MCF 10A (cell line): ENCODE measurements at regions not wholly inside any gene's neighbourhood (a gene's known extent, or its start where the extent isn't known, plus 50 kb on each side); places are given as distances from the start of the nearest gene placed in this dataset.
A peak's percentile ranks its signal among the peaks of the same experiment; 100 is the strongest.

Experiments
- BruUV-seq: library from RNA; stranded (reverse); fragments of 400-500 nt; replicated peaks from 2 replicates; lab custom pipeline; 2021; lab: Mats Ljungman, UMichigan
- CTCF ChIA-PET: fragments of 300-600 bp; sonication (Branson Sonifier 250); formaldehyde crosslinking; extraction: SDS; loops from one replicate; lab custom pipeline; 2021; ENCODE audit warnings: antibody characterized with exemption, inconsistent platforms; lab: Yijun Ruan, JAX
- POLR2A ChIA-PET: fragments of 300-600, 350-650 bp; sonication (Branson Sonifier 250); formaldehyde crosslinking; extraction: SDS; loops from one replicate; lab custom pipeline; 2020; ENCODE audit warnings: antibody characterized with exemption, inconsistent platforms; lab: Yijun Ruan, JAX
- DNase-seq: peaks from one replicate; pipeline ENCODE4 v3.0.0-alpha.2; 2018; ENCODE audit not compliant: unreplicated experiment
- H3K27ac Mint-ChIP-seq: one replicate; pipeline ENCODE4 v1.8.0; 2022; ENCODE audit warnings: mild to moderate bottlenecking, low read depth, mixed read lengths; ENCODE audit not compliant: unreplicated experiment
- H3K27me3 Mint-ChIP-seq: one replicate; pipeline ENCODE4 v1.8.0; 2022; ENCODE audit warnings: mixed read lengths; ENCODE audit not compliant: insufficient read depth, unreplicated experiment
- H3K36me3 Mint-ChIP-seq: one replicate; pipeline ENCODE4 v1.8.0; 2022; ENCODE audit warnings: mild to moderate bottlenecking, moderate library complexity, mixed read lengths; ENCODE audit not compliant: insufficient read depth, unreplicated experiment
- H3K4me1 Mint-ChIP-seq: one replicate; pipeline ENCODE4 v1.8.0; 2022; ENCODE audit warnings: mixed read lengths; ENCODE audit not compliant: insufficient read depth, unreplicated experiment
- H3K4me3 Mint-ChIP-seq: one replicate; pipeline ENCODE4 v1.8.0; 2022; ENCODE audit warnings: mild to moderate bottlenecking, moderate library complexity, mixed read lengths; ENCODE audit not compliant: unreplicated experiment
- H3K9me3 Mint-ChIP-seq: one replicate; pipeline ENCODE4 v1.8.0; 2022; ENCODE audit warnings: mixed read lengths; ENCODE audit not compliant: unreplicated experiment
- intact Hi-C: fragments of 100-400 bp; cut with micrococcal nuclease; formaldehyde crosslinking; loops from 2 replicates; pipeline ENCODE4 v1.14.1; 2022
- TF ChIP-seq, protein P1 (sequence below): fragments of 200-600 bp; IDR thresholded peaks from one replicate; pipeline ENCODE4 v1.8.0; 2022; ENCODE audit warnings: antibody characterized with exemption, mild to moderate bottlenecking; ENCODE audit not compliant: unreplicated experiment

GRCh38 chr13:48159401-48159800 lies 64.5 kb upstream of the MED4 start:
- ChIA-PET POLR2A (interaction anchor here (1.0 to 5.9 kb wide), 6 partner anchors 29 to 79 kb away, joined by 3 to 54 read pairs (median 7); no protein-coding TSS in a partner anchor), CTCF (interaction anchor here (0.6 to 0.7 kb wide), 2 partner anchors 221 to 750 kb away, joined by 3 to 4 read pairs; no protein-coding TSS in a partner anchor)
- peaks cover 47% of the 10 kb centered on the region for H3K4me1 Mint-ChIP-seq
- no peaks in the 10 kb centered on the region for H3K27me3 Mint-ChIP-seq
- H3K9me3 Mint-ChIP-seq, result no peaks in the 10 kb centered on the region
- BruUV-seq, result no TSS peak
- H3K4me3 Mint-ChIP-seq, result no peak overlapping the region
- peak overlapping the region; percentile 85 for H3K27ac Mint-ChIP-seq
- intact Hi-C loops, result loop anchor here (5.0 kb wide), 1 partner anchor 53 kb away; no protein-coding TSS in a partner anchor
- H3K36me3 Mint-ChIP-seq, result peaks cover 7% of the 10 kb centered on the region
- DNase-seq, result peak; percentile 36
- TF ChIP-seq, protein P1, sequence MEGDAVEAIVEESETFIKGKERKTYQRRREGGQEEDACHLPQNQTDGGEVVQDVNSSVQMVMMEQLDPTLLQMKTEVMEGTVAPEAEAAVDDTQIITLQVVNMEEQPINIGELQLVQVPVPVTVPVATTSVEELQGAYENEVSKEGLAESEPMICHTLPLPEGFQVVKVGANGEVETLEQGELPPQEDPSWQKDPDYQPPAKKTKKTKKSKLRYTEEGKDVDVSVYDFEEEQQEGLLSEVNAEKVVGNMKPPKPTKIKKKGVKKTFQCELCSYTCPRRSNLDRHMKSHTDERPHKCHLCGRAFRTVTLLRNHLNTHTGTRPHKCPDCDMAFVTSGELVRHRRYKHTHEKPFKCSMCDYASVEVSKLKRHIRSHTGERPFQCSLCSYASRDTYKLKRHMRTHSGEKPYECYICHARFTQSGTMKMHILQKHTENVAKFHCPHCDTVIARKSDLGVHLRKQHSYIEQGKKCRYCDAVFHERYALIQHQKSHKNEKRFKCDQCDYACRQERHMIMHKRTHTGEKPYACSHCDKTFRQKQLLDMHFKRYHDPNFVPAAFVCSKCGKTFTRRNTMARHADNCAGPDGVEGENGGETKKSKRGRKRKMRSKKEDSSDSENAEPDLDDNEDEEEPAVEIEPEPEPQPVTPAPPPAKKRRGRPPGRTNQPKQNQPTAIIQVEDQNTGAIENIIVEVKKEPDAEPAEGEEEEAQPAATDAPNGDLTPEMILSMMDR, result no peak

DNA sequence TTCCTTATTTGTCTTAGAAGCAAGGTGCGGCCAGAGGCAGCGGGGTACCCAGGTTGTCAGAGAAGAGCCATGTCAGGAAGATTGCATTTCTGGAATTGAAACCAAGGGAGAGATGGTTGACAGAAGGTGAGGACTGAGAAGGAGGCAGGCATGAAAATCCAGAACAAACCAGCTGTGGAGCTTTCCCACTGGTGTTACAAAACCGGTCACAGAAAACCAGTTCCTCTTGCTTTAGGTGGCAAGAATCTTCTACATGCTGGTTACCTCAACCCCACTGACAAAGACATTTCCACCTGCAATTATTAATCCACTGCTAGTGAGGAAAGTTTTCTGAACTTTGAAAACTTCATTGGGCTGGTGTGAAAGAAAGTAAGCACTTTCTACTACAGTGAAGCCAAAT lies 64.0 kb upstream of the MED4 start:
- no TSS peak for BruUV-seq
- H3K27ac Mint-ChIP-seq, result peak overlapping the region; percentile 85
- H3K4me3 Mint-ChIP-seq, result no peak overlapping the region
- CTCF ChIA-PET, result interaction anchor here (0.7 kb wide), 1 partner anchor 750 kb away, joined by 3 read pairs; no protein-coding TSS in a partner anchor
- peaks cover 47% of the 10 kb centered on the region for H3K4me1 Mint-ChIP-seq
- DNase-seq, result no peak
- peaks cover 7% of the 10 kb centered on the region for H3K36me3 Mint-ChIP-seq
- intact Hi-C loops, result loop anchor here (5.0 kb wide), 1 partner anchor 53 kb away; no protein-coding TSS in a partner anchor
- TF ChIP-seq, protein P1, result no peak
- POLR2A ChIA-PET, result interaction anchor here (0.6 to 5.9 kb wide), 8 partner anchors 10 to 329 kb away, joined by 3 to 54 read pairs (median 6); partner anchors contain the start of gene ITM2B
- no peaks in the 10 kb centered on the region for H3K9me3 Mint-ChIP-seq
- H3K27me3 Mint-ChIP-seq, result no peaks in the 10 kb centered on the region

DNA sequence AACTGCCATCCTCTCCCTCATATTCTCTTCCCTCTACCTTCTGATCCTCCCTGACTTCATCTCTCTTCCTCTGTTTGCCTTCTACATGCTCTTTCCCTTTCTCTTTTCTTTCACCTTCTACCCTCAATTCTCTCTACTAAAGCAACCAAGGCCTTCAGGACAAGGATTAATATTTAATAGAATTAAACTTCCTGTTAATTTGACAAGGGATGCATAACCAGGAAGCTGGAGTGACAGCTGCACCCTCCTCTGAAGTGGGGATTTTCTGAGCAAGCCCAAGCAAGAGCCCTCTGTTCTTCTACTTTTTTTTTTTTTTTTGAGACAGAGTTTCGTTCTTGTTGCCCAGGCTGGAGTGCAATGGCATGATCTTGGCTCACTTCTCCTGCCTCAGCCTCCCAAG lies 63.4 kb upstream of the MED4 start:
- DNase-seq, result no peak
- peaks cover 7% of the 10 kb centered on the region for H3K36me3 Mint-ChIP-seq
- no peak overlapping the region for H3K4me3 Mint-ChIP-seq
- intact Hi-C loops, result loop anchor here (5.0 kb wide), 1 partner anchor 54 kb away; no protein-coding TSS in a partner anchor
- no TSS peak for BruUV-seq
- no peaks in the 10 kb centered on the region for H3K27me3 Mint-ChIP-seq
- TF ChIP-seq, protein P1, result no peak
- H3K9me3 Mint-ChIP-seq, result no peaks in the 10 kb centered on the region
- ChIA-PET POLR2A (interaction anchor here (0.6 to 5.9 kb wide), 9 partner anchors 11 to 330 kb away, joined by 3 to 54 read pairs (median 4); partner anchors contain the start of gene ITM2B), CTCF (no interaction called here)
- peak overlapping the region; percentile 85 for H3K27ac Mint-ChIP-seq
- peaks cover 47% of the 10 kb centered on the region for H3K4me1 Mint-ChIP-seq

- CTCF ChIA-PET, result interaction anchor here (0.7 to 1.5 kb wide), 2 partner anchors 75 to 79 kb away, joined by 3 read pairs; no protein-coding TSS in a partner anchor
- H3K36me3 Mint-ChIP-seq, result peaks cover 7% of the 10 kb centered on the region
- peak; percentile 69 for DNase-seq
- no peaks in the 10 kb centered on the region for H3K9me3 Mint-ChIP-seq
- no peak overlapping the region for H3K4me3 Mint-ChIP-seq
- H3K27me3 Mint-ChIP-seq, result no peaks in the 10 kb centered on the region
- POLR2A ChIA-PET, result interaction anchor here (0.6 to 5.9 kb wide), 5 partner anchors 26 to 81 kb away, joined by 3 to 54 read pairs (median 13); partner anchors contain the start of gene ITM2B
- intact Hi-C loops, result loop anchor here (5.0 kb wide), 1 partner anchor 56 kb away; no protein-coding TSS in a partner anchor
- H3K27ac Mint-ChIP-seq, result peak overlapping the region; percentile 78
- BruUV-seq, result no TSS peak
- TF ChIP-seq, protein P1, result no peak
- H3K4me1 Mint-ChIP-seq, result peaks cover 47% of the 10 kb centered on the region
Measured at GRCh38 chr13:48156466-48156865, 61.6 kb upstream of the MED4 start.
